SHP77 (cell line): ENCODE measurements at regions not wholly inside any gene's neighbourhood (a gene's known extent, or its start where the extent isn't known, plus 50 kb on each side); places are given as distances from the start of the nearest gene placed in this dataset.
"Not testable (repeated sequence)": the region's sequence is repeated elsewhere in the genome, so short reads cannot be mapped to it uniquely, and the experiment has no call there.

Experiments
- DNase-seq, 2 experiments: peaks; one replicate each; lab custom pipeline; 2025; lab: John Stamatoyannopoulos, UW

GRCh38 chr5:124549891-124550436, 196.5 kb downstream of the ZNF608 start:
- no peak for DNase-seq

- no peak for DNase-seq
Measured at GRCh38 chr5:124546643-124547042, 199.8 kb downstream of the ZNF608 start.

GRCh38 chr5:124544366-124545055, 201.9 kb downstream of the ZNF608 start:
- no peak for DNase-seq

GRCh38 chr5:124538931-124539330, 207.5 kb downstream of the ZNF608 start:
- no peak for DNase-seq

GRCh38 chr5:124538191-124538590, 208.2 kb downstream of the ZNF608 start:
- DNase-seq, result no peak

- no peak for DNase-seq
Measured at GRCh38 chr5:124537522-124537921, 208.9 kb downstream of the ZNF608 start.

- DNase-seq, result no peak
Measured at GRCh38 chr5:124537107-124537506, 209.3 kb downstream of the ZNF608 start.

GRCh38 chr5:124536333-124536732, 210.1 kb downstream of the ZNF608 start:
- DNase-seq, result no peak

- no peak for DNase-seq
Measured at GRCh38 chr5:124530916-124531315, 215.5 kb downstream of the ZNF608 start.

- DNase-seq, result no peak
Measured at GRCh38 chr5:124528838-124529237, 217.6 kb downstream of the ZNF608 start.

- DNase-seq, result no peak
Measured at GRCh38 chr5:124527220-124527991, 219.0 kb downstream of the ZNF608 start.

- not testable (repeated sequence) for DNase-seq
Measured at GRCh38 chr5:124526079-124526478, 220.4 kb downstream of the ZNF608 start.

GRCh38 chr5:124524552-124525232, 221.7 kb downstream of the ZNF608 start:
- DNase-seq, result no peak

- no peak for DNase-seq
Measured at GRCh38 chr5:124523897-124524296, 222.5 kb downstream of the ZNF608 start.

- no peak for DNase-seq
Measured at GRCh38 chr5:124522992-124523391, 223.4 kb downstream of the ZNF608 start.

- DNase-seq, result no peak
Measured at GRCh38 chr5:124521461-124522230, 224.8 kb downstream of the ZNF608 start.

- DNase-seq, result no peak
Measured at GRCh38 chr5:124519396-124519795, 227.0 kb downstream of the ZNF608 start.

- no peak for DNase-seq
Measured at GRCh38 chr5:124516567-124516966, 229.9 kb downstream of the ZNF608 start.

GRCh38 chr5:124515497-124516245, 230.8 kb downstream of the ZNF608 start:
- no peak for DNase-seq

GRCh38 chr5:124514956-124515355, 231.5 kb downstream of the ZNF608 start:
- DNase-seq, result no peak
